Neural progenitor cell (in vitro differentiated cells): ENCODE measurements at regions not wholly inside any gene's neighbourhood (a gene's known extent, or its start where the extent isn't known, plus 50 kb on each side); places are given as distances from the start of the nearest gene placed in this dataset.
A peak's percentile ranks its signal among the peaks of the same experiment; 100 is the strongest.

ENCODE experiments used
- EZH2 ChIP-seq: fragments of 200-600 bp; sonication (generic); IDR thresholded peaks from 2 replicates; pipeline ENCODE4 v1.6.1; 2017; ENCODE audit warnings: antibody characterized with exemption, mild to moderate bottlenecking, moderate library complexity
- EZH2phosphoT487 ChIP-seq: fragments of 200-600 bp; sonication (generic); IDR thresholded peaks from 2 replicates; pipeline ENCODE4 v1.6.1; 2017; ENCODE audit warnings: antibody characterized with exemption
- TF ChIP-seq, protein P1 (sequence below): fragments of 200-600 bp; sonication (generic); IDR thresholded peaks from 2 replicates; pipeline ENCODE4 v1.5.1; 2017; ENCODE audit warnings: antibody characterized with exemption, mild to moderate bottlenecking

DNA sequence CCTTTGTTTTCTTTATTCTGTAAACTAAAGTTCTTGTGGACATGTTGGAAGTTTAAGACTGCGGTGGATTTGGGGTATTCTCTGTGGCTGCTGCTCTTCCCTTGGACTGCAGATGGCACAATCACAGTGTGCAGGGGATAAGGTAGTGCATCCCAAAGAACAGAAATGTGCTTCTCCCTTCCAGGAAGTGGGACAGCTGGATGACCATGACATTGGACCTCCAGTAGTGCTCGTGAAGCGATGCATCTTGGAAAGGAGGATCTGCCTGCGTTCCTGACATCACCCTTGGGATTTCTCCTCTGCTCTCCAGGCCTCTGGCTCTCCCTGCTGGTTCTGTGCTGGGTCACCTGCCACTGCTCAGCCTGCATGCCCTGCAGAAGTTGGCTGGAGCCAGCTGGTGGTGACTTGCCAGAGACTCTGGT, 109.9 kb downstream of the SLC4A3 start:
- TF ChIP-seq, protein P1, sequence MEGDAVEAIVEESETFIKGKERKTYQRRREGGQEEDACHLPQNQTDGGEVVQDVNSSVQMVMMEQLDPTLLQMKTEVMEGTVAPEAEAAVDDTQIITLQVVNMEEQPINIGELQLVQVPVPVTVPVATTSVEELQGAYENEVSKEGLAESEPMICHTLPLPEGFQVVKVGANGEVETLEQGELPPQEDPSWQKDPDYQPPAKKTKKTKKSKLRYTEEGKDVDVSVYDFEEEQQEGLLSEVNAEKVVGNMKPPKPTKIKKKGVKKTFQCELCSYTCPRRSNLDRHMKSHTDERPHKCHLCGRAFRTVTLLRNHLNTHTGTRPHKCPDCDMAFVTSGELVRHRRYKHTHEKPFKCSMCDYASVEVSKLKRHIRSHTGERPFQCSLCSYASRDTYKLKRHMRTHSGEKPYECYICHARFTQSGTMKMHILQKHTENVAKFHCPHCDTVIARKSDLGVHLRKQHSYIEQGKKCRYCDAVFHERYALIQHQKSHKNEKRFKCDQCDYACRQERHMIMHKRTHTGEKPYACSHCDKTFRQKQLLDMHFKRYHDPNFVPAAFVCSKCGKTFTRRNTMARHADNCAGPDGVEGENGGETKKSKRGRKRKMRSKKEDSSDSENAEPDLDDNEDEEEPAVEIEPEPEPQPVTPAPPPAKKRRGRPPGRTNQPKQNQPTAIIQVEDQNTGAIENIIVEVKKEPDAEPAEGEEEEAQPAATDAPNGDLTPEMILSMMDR = peak; percentile 65
- TF ChIP-seq EZH2 (no peak), EZH2phosphoT487 (no peak)
